ENCODE measurements at regions not wholly inside any gene's neighbourhood (a gene's known extent, or its start where the extent isn't known, plus 50 kb on each side); places are given as distances from the start of the nearest gene placed in this dataset.

DNA sequence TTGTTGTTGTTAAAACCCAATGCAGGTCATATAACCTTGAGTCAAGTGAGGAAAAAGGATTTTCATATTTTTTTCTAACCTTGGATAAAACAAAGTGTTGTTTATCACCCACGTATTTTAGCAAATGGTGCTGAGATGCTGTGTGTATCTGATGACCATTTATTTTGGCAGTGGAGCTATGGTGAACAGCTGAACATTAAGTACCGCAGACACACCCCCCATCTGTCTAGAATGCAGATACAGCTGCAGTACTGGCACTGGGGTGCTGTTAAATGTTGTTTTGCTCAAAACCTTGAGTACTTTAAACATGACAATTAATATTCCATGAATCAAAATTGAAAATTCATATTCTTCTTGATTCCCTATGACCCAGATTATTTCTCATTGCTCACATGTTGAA, 773.3 kb upstream of the SLC39A10 start:
- TF ChIP-seq POLR2A (IDR thresholded peaks at IDR 0.05) (no peak), POLR2AphosphoS5 (IDR thresholded peaks at IDR 0.05) (no peak), CTCF (IDR thresholded peaks at IDR 0.05) (no peak)

All from sigmoid colon (tissue), 4 donors.